GM12865 (cell line): ENCODE measurements at regions not wholly inside any gene's neighbourhood (a gene's known extent, or its start where the extent isn't known, plus 50 kb on each side); places are given as distances from the start of the nearest gene placed in this dataset.

ENCODE experiments used
- DNase-seq: peaks from one replicate; pipeline ENCODE4 v3.0.0; 2010; ENCODE audit warnings: low read depth
- H3K4me3 ChIP-seq: 2 replicates; pipeline ENCODE4 v1.5.1; 2011; ENCODE audit warnings: mild to moderate bottlenecking, low read depth, low read length, control low read depth
- CTCF ChIP-seq: IDR thresholded peaks from 2 replicates; pipeline ENCODE4 v1.5.1; 2011; ENCODE audit warnings: low read length, control low read depth, low read depth, inconsistent platforms; ENCODE audit not compliant: insufficient read depth; ENCODE audit errors: missing control alignments

GRCh38 chr16:55250701-55251100 is 73.3 kb upstream of the IRX6 start:
- DNase-seq: no peak
- no peak for TF ChIP-seq CTCF
- H3K4me3 ChIP-seq: no peak overlapping the region

- no peak for DNase-seq
- no peak for TF ChIP-seq CTCF
- H3K4me3 ChIP-seq: no peak overlapping the region
Measured at GRCh38 chr16:55251151-55251550, 72.9 kb upstream of the IRX6 start.

DNA sequence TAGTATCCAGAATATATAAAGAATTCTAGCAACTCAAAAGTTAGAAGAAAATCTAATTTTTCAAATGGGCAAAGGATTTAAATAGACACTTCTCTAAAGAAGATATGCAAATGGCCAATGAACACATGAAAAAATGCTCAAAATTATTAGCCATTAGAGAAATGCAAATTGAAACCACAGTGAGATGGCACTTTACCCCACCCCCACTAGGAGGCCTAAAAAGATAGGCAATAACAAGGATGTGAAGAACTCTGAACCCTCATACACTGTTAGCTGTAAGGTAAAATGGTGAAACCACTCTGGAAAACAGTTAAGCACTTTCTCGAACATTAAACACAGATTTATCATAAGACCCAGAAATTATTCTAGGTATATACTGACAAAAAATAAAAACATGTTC is 71.4 kb upstream of the IRX6 start:
- H3K4me3 ChIP-seq: no peak overlapping the region
- TF ChIP-seq CTCF: no peak
- DNase-seq: no peak

DNA sequence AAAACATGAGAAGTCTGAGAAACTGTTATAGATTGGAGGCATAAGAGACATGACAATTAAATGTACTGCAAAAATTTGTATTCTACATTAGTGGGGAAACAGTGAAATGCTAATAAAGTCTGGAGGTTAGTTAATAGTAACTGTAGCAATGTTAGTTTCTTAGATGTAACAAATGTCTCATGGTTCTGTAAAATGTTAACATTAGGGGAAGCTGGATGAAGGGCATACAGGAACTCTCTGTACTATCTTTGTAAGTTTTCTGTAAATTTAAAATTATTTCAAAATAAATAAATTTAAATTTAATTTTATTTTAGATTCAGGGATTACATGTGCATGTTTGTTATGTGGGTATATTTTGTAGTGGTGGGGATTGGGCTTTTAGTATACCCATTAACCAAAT is 70.0 kb upstream of the IRX6 start:
- DNase-seq: no peak
- TF ChIP-seq CTCF: no peak
- no peak overlapping the region for H3K4me3 ChIP-seq

DNA sequence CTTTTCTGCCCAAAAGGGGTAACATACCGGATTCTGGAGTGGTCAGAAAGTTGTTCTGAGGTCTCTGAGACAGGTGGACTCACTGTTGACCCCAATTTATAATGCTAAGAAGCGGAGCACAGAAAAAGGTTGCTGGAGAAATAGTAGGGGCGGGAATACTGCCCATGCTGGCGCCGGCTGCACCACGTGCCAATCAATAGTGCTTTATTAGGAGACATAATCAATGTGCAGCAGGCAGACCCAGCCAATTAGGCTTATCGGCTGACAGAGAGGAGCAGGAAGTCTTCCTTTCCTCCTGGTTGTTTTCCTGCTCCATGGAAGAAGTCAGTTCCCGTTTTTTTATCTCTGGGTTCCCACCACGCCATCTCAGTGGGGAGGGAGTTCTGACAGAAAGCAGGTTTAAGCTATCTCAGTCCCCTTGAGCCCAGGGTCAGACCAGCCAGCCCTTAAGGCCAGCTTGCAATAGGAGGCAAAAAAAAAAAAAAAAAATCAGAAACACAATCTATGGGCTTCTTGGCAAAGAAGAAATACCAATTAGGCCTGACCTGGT is 68.2 kb upstream of the IRX6 start:
- no peak for TF ChIP-seq CTCF
- no peak overlapping the region for H3K4me3 ChIP-seq

DNA sequence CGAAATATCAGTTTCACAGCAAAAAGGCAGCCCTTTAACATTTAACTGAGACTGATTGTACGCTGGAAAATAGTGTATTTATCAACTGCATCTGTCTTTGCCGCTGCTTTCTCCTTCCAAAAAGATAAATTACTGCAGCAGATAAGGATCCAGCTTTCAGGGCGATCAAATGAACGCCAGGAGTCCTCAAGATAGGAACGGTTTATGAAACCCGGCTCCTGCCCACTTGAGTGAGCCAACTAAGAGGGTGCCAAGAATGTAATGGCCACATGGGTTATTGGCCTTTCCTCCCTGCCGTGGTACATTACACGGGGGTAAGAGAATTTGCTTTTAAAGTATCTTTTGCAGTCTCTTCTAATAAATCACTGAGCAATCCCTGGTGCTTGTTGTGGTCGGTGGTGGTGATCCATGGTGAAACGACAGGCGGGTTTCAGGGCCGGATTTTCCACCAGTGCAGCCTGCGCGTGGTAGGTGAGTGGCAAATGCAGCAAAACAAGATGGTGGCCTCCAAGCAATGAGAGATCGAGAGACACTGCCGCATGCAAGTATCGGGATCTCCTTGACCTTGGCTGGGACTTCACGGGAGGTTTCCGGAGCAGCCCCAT is 67.5 kb upstream of the IRX6 start:
- no peak for DNase-seq
- TF ChIP-seq CTCF: no peak
- H3K4me3 ChIP-seq: no peak overlapping the region

More for the DNA sequence above, 68.2 kb upstream of the IRX6 start:
- no peak for DNase-seq
